ENCODE measurements at regions not wholly inside any gene's neighbourhood (a gene's known extent, or its start where the extent isn't known, plus 50 kb on each side); places are given as distances from the start of the nearest gene placed in this dataset.

DNA sequence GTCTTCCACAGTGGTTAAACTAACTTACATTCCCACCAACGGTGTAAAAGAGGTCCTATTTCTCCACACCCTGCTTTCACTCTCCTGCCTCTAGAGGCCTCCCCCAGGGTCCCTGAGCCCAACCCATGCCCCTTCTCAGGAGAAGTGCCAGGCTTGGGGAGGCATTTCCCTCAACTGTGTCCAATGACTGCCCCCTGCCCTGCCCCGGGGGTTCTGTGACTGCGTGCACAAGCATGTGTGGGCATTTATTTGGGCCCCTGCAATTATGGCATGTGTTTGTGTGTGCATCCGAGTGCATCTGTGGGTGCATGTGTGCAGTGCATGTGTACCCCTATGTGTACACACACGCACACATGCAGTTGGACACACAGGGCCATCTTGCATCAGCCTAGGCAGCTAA is 57.3 kb downstream of the INHBB start:
- H3K23me2 ChIP-seq (ENCODE audit: insufficient read length, low read depth, low read length, poor library complexity, severe bottlenecking) = no peaks in the 10 kb centered on the region
- H3K27ac ChIP-seq (ENCODE audit: insufficient read length, low read depth, low read length) = no peak overlapping the region
- Mint-ChIP-seq H3K27me3 (ENCODE audit: low read depth) (peaks cover 45% of the 10 kb centered on the region), H3K4me1 (peaks cover 0 to 2% of the 10 kb centered on the region in 2 experiments; a peak in 3 of 4 replicates), H3K9me3 (peaks cover 2 to 3% of the 10 kb centered on the region in 2 experiments; a peak in 2 of 5 replicates), H3K36me3 (ENCODE audit: insufficient read depth in 1 of 3, low read depth in 3 of 3) (no peaks in the 10 kb centered on the region), H3K27ac (no peak overlapping the region), H3K4me3 (no peak overlapping the region)
- H3K4me1 ChIP-seq (ENCODE audit: insufficient read depth, low read length) = no peaks in the 10 kb centered on the region
- no peak overlapping the region for H2BK5ac ChIP-seq (ENCODE audit: insufficient read length, low read length)
- no peak overlapping the region for H3T11ph ChIP-seq (ENCODE audit: low read length)
- H3K79me2 ChIP-seq (ENCODE audit: insufficient read depth, low read length) = no peaks in the 10 kb centered on the region
- no CpG with 5 or more reads among the region's 5 CpGs for WGBS (ENCODE audit: extremely low coverage, insufficient read length, low lambda C conversion rate)
- no peak overlapping the region for H2AK5ac ChIP-seq (ENCODE audit: insufficient read length, low read length)
- H2BK120ac ChIP-seq (ENCODE audit: low read depth, low read length, poor library complexity, severe bottlenecking) = no peak overlapping the region
- no peak overlapping the region for H4K5ac ChIP-seq (ENCODE audit: insufficient read length, low read depth, low read length)
- no peak overlapping the region for H2BK15ac ChIP-seq (ENCODE audit: low read depth, low read length)
- H3K56ac ChIP-seq (ENCODE audit: insufficient read length, low read depth, low read length) = no peak overlapping the region
- TF ChIP-seq, protein P1, sequence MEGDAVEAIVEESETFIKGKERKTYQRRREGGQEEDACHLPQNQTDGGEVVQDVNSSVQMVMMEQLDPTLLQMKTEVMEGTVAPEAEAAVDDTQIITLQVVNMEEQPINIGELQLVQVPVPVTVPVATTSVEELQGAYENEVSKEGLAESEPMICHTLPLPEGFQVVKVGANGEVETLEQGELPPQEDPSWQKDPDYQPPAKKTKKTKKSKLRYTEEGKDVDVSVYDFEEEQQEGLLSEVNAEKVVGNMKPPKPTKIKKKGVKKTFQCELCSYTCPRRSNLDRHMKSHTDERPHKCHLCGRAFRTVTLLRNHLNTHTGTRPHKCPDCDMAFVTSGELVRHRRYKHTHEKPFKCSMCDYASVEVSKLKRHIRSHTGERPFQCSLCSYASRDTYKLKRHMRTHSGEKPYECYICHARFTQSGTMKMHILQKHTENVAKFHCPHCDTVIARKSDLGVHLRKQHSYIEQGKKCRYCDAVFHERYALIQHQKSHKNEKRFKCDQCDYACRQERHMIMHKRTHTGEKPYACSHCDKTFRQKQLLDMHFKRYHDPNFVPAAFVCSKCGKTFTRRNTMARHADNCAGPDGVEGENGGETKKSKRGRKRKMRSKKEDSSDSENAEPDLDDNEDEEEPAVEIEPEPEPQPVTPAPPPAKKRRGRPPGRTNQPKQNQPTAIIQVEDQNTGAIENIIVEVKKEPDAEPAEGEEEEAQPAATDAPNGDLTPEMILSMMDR (conservative IDR thresholded peaks at IDR 0.05) = no peak
- H2BK12ac ChIP-seq (ENCODE audit: insufficient read length, low read depth, low read length) = no peak overlapping the region
- H3K79me1 ChIP-seq (ENCODE audit: insufficient read depth, low read depth, low read length, poor library complexity, severe bottlenecking) = no peaks in the 10 kb centered on the region
- H3K27me3 ChIP-seq (ENCODE audit: insufficient read depth, low read length) = no peaks in the 10 kb centered on the region; the same call in 1 of the 2 replicates
- H2BK20ac ChIP-seq (ENCODE audit: low read depth, low read length, poor library complexity, severe bottlenecking) = no peak overlapping the region
- H3K9ac ChIP-seq (ENCODE audit: extremely low read depth, insufficient read length, low read length) = no peak overlapping the region
- no peak overlapping the region for H3K4me2 ChIP-seq (ENCODE audit: insufficient read depth, insufficient read length, low read length)
- no peak overlapping the region for H4K8ac ChIP-seq (replicated peaks; ENCODE audit: insufficient read length, low read depth, low read length)
- H4K91ac ChIP-seq (ENCODE audit: insufficient read length, low read depth, low read length) = no peak overlapping the region
- H3K9me3 ChIP-seq (ENCODE audit: control insufficient read depth, low read depth, low read length) = no peaks in the 10 kb centered on the region
- no peak overlapping the region for H3K18ac ChIP-seq (ENCODE audit: insufficient read length, low read depth, low read length)
- no peak overlapping the region for H3K4ac ChIP-seq (ENCODE audit: low read depth, low read length)
- H4K20me1 ChIP-seq (ENCODE audit: control insufficient read depth, insufficient read depth, insufficient read length) = no peaks in the 10 kb centered on the region
- DNase-seq = no peak
- H3K14ac ChIP-seq (ENCODE audit: insufficient read depth, low read length) = no peak overlapping the region
- H3K23ac ChIP-seq (ENCODE audit: insufficient read length, low read depth, low read length) = no peak overlapping the region
- no peak overlapping the region for H2AFZ ChIP-seq (ENCODE audit: low read length)

All from H9 (cell line).